HG03342 (cell line): ENCODE measurements at regions not wholly inside any gene's neighbourhood (a gene's known extent, or its start where the extent isn't known, plus 50 kb on each side); places are given as distances from the start of the nearest gene placed in this dataset.
"Not testable (repeated sequence)": the region's sequence is repeated elsewhere in the genome, so short reads cannot be mapped to it uniquely, and the experiment has no call there.

Experiments
- ATAC-seq: cut with Tn5 transposase; IDR thresholded peaks from one replicate; pipeline ENCODE4 v1.9.1; 2021; ENCODE audit warnings: mild to moderate bottlenecking, moderate library complexity; ENCODE audit not compliant: unreplicated experiment

DNA sequence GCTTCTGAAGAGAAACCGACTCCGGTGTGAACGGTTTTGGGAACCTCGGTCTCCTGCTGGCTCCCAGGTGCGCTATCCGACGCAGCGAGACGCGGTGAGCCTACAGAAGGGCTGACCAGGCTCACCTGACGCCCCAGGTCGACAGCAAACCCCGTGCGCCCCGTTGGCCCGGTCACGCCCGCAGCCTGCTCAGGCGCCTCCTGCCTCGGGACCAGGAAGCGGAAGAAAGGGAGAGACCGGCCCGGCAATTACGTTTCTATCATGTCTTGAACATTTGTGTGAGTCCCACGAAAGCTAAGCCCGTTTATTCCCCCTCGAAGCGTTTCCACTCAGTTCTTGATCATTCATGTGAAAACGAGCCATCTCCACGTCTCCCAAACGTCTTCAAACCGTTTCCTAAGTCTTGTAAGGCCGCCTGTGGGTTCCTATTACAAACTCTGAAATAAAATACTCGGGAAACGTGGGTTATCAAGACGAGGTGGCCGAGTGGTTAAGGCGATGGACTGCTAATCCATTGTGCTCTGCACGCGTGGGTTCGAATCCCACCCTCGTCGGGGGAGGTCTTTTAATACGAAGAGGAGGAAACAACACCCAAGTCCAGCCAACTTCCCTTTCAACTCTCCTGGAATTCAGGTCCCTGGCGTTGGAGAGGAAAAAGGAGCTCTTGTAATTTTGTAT, 150.5 kb upstream of the PRSS16 start:
- ATAC-seq = no peak

DNA sequence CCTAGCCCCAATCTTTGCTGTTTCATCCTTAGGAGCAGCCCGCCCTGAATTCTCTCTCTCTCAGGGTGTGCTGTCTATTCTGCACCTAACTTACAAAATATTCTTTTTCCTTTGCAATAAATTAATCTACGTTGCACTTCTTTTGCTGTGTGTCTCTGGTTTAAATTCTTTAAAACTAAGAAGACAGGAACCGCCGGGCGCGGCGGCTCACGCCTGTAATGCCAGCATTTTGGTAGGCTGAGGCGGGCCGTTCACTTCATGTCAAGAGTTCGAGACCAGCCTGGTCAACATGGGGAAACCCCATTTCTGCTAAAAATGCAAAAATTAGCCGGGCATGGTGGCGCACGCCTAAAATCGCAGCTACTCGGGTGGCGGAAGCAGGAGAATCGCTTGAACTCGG, 148.5 kb upstream of the PRSS16 start:
- no peak for ATAC-seq

DNA sequence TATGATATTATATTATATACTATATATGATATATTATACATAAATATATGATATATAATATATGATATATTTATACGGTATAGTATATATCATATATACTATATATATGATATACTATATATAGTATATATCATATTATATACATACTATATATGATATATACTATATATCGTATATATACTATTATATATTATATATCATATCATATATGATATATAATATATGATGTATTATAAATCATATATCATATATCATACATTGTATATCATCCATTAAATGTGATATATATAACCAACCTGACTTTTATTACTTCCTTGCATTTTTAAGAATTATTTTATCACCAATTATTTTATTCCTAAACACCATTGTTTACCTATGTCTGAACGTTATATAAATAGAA, 146.6 kb upstream of the PRSS16 start:
- ATAC-seq = no peak

GRCh38 chr6:27101824-27102223, 145.7 kb upstream of the PRSS16 start:
- no peak for ATAC-seq

GRCh38 chr6:27106382-27106781, 141.1 kb upstream of the PRSS16 start:
- no peak for ATAC-seq

- no peak for ATAC-seq
These were observed 135.8 kb upstream of the PRSS16 start for GRCh38 chr6:27111743-27112142.

DNA sequence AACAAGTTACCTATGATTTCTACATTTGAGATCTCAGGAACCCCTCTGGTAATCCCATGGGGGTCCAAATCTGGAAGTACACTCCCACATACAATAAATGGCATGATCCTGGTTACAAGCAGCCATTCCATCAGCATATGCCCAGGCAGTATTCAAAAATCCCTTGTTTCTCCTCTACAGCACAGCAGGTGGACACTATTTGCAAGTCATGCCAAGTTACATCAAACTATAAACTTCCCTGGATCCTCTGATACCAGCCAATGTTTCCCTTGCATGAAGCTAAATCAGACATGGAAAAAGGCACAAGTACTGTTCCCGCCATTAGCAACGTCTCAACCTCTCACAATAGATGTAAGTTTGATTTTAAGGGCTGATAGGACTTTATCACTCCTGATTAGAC, 134.5 kb upstream of the PRSS16 start:
- no peak for ATAC-seq

- ATAC-seq = no peak
These were observed 128.2 kb upstream of the PRSS16 start for GRCh38 chr6:27119329-27119728.

DNA sequence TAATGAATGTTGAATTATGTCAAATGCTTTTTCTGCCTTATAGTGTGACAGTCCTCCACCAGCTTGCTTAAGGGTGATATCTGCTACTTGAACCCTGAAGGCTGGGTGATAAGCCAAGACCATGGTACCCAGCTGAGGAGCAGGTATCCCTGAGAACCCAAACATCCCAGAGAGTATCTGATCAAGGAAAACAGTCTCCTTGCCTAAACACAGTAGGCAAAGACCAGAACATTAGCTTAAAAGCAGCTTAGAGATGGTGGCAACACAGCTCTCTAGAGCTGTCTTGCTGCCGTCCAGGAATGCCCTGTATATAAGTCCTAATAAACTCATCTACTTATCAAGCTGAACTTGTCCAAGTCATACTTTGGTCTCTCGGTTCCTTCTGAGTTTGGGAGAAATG, 127.7 kb upstream of the PRSS16 start:
- no peak for ATAC-seq

DNA sequence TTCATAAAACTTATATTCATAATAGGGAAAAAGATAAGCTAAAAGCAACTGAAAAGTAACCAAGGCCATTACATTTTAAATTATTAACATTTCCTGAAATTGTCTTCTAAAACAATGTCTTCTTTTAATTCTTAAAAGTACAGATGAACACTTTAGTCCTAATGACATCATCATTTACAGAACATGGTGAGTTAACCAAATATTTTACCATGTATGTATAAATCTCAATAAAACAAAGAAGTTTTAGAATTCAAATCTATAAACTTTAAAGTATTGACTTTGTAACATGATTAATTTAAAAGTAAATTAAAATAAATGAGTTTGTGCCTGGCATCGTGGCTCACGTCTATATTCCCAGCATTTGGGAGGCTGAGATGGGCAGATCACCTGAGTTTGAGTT, 125.9 kb upstream of the PRSS16 start:
- no peak for ATAC-seq

DNA sequence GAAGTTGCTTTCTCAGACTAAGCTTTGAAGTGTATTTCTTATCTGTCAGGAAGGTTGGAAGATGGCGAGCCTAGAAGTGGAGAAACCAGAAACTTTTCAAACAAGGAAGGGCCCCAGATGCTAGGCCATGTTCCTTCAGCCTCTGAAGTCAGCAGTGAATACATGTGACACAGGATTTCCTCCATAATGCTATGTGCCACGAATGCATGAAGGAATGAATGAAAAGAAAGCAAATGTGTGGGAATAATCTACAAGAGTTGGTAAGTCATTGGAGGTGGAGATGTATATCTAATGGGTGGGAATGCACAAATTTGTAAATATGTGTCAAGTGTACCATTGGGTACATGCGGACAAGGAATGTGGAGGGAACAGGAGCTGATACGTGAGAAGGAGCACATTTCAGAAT, 123.2 kb upstream of the PRSS16 start:
- no peak for ATAC-seq

- ATAC-seq = no peak
These were observed 121.3 kb upstream of the PRSS16 start for GRCh38 chr6:27126046-27126814.

DNA sequence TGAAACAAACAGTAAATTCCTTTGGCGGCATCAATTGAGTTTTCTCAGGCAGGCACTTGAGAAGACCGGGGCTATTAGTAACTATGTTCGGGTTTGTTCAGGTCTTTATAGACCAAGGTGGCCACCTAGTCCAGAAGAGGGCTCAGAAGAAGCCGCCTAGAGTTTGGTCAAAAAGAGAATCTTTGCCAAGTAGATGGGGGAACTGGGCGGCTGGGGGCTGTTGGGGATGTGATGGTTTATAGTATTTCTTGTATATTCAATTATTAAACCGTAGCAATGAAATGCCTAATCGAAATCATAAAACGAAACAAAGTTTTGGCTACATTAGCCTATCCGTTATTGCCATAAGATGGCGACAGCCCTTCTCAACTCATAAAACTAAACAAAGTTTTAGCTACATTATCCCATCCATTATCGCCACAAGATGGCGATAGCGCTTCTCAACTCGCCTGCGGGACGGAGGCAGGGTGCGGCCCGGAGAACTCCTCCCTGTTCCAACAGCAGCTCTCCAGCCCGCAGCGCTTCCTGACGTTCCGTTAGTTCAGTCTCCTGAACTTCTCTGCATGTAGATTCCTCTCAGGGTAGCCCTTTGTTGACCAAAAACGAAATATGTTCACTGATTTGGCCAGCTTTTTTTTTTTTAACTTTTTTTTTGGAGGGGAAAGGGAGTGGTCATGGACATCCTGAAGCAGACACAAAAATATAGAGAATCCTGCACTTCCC, 120.5 kb upstream of the PRSS16 start:
- peak; percentile 54 for ATAC-seq

- ATAC-seq = not testable (repeated sequence)
These were observed 119.6 kb upstream of the PRSS16 start for GRCh38 chr6:27127874-27128273.

- no peak for ATAC-seq
These were observed 119.0 kb upstream of the PRSS16 start for GRCh38 chr6:27128311-27129094.

DNA sequence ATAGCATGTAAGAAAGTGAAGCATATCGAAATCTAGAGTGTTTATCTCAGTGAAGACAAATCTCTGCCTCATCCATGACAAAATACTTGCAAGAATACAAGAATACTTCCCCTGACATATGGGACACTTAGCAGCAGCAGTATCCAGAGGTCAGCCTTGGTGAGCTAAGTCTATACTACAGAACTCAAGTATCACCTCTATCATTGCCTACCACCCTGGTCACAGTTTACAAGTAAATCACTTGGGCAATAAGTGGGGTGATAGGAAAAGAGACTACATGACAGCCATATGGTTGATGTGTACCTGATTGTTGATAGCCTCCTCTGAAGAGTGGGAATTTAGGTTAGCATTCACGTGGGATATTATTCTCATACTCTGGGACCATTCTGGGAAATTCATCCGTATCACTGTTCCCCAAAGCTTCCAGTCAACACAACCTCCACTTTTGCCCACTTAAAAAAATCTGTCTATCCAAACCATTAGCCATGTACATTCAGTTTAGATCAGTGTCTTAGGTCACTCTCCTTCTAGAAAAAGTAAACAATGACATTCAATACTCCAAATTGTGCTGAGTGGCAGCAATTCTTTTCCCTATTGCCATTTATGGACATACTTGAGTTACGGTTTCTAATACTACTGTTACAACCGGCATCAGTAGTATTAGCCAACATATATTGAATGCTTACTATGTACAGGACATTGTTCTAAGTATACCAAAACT, 118.2 kb upstream of the PRSS16 start:
- ATAC-seq = no peak

- ATAC-seq = no peak
These were observed 117.6 kb upstream of the PRSS16 start for GRCh38 chr6:27129917-27130316.

DNA sequence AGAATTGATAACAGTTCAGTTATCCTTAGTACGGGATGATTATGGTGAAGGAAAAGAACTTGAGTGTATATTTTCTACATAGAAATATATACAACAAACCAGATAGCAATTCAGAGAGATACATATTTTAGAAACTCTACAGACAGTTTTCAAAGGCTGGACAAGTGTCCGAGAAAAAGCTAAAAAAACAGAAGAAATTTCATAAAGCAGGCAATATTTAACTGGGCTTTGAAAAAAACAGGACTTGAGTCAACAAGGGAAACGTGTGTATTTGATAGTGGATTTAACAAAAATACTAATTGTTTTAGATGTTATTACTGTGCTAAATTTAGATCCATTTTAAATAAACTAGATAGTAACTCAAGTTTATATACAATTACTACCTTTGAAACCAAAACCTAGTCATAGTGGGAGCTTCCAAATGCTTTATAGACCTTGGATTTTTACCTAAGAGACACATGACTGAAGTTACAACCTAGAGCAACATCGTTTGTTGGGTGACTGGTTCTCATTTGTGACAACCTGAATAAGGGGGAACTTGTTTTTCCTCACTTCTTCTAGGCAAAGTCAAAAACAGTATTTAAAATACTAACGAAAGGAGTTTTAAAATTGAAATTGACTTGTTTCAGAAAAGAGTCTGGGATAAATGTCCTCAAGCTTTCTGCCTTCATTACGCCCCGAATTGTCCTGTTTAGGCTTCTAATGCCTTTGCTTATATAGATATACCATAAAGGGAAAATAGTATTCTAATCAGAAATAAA, 116.7 kb upstream of the PRSS16 start:
- no peak for ATAC-seq

DNA sequence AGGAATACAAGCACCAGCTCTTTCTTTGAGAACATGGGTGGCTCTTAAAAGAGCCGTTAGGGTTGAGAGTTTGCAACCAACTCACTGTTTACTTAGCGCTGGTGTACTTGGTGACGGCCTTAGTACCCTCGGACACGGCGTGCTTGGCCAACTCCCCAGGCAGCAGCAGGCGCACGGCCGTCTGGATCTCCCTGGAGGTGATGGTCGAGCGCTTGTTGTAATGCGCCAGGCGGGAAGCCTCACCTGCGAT, 115.3 kb upstream of the PRSS16 start:
- ATAC-seq = peak; percentile 3
